HEK293 (cell line): ENCODE measurements at regions not wholly inside any gene's neighbourhood (a gene's known extent, or its start where the extent isn't known, plus 50 kb on each side); places are given as distances from the start of the nearest gene placed in this dataset.

Experiments used
- CTCF ChIA-PET: fragments of 350-600 bp; formaldehyde crosslinking; extraction: SDS; loops from one replicate; lab custom pipeline; 2021; ENCODE audit warnings: antibody characterized with exemption; lab: Yijun Ruan, JAX
- POLR2A ChIA-PET: fragments of 300-600 bp; formaldehyde crosslinking; extraction: SDS; loops from one replicate; lab custom pipeline; 2020; ENCODE audit warnings: antibody characterized with exemption, inconsistent platforms; lab: Yijun Ruan, JAX
- H3K27ac ChIP-seq: fragments of 200-500 bp; sonication (Bioruptor generic); 2 replicates; pipeline ENCODE4 v1.5.1; 2014; ENCODE audit warnings: low read depth, low read length, control low read depth, inconsistent platforms; ENCODE audit errors: extremely low read depth
- H3K36me3 ChIP-seq, 2 experiments: fragments of 200-500 bp in 1 of 2; sonication (Bioruptor generic) in 1 of 2; 1 replicate in 1 of 2; 2 replicates in 1 of 2; pipeline ENCODE4 v1.5.1; 2014 to 2017; ENCODE audit warnings: inconsistent platforms in 2 of 2, low read length in 2 of 2; ENCODE audit not compliant: control insufficient read depth in 2 of 2, insufficient read depth in 1 of 2
- H3K4me1 ChIP-seq: fragments of 200-500 bp; sonication (Bioruptor generic); 2 replicates; pipeline ENCODE4 v1.5.1; 2014; ENCODE audit warnings: mild to moderate bottlenecking, low read length, inconsistent platforms; ENCODE audit not compliant: control insufficient read depth, insufficient read depth
- H3K4me3 ChIP-seq: 2 replicates; pipeline ENCODE4 v1.5.1; 2011; ENCODE audit warnings: low read depth, mild to moderate bottlenecking, control low read depth, low read length, moderate library complexity
- H3K9me3 ChIP-seq: fragments of 200-500 bp; sonication (Bioruptor generic); 2 replicates; pipeline ENCODE4 v1.5.1; 2014; ENCODE audit warnings: low read depth, low read length, inconsistent platforms; ENCODE audit not compliant: control insufficient read depth, insufficient read depth
- KLF16 ChIP-seq: fragments of 450-650 bp; formaldehyde crosslinking; IDR thresholded peaks from 2 replicates; pipeline ENCODE4 v1.5.1; 2017; ENCODE audit warnings: missing biosample characterization, missing genetic modification characterization
- MEIS1 ChIP-seq: sonication (generic); formaldehyde crosslinking; IDR thresholded peaks from 2 replicates; pipeline ENCODE4 v1.8.1; 2022; ENCODE audit warnings: missing genetic modification reagents, mild to moderate bottlenecking, borderline replicate concordance
- MYNN ChIP-seq: fragments of 450-650 bp; formaldehyde crosslinking; IDR thresholded peaks from 2 replicates; pipeline ENCODE4 v1.5.1; 2016; ENCODE audit warnings: missing biosample characterization, missing genetic modification characterization, borderline replicate concordance
- ZBTB20 ChIP-seq: fragments of 450-650 bp; formaldehyde crosslinking; IDR thresholded peaks from 2 replicates; pipeline ENCODE4 v1.5.1; 2016; ENCODE audit warnings: missing biosample characterization, missing genetic modification characterization
- ZFP69B ChIP-seq: fragments of 450-650 bp; formaldehyde crosslinking; IDR thresholded peaks from 2 replicates; pipeline ENCODE4 v1.5.1; 2016; ENCODE audit warnings: missing biosample characterization, missing genetic modification characterization
- ZNF132 ChIP-seq: fragments of 450-650 bp; formaldehyde crosslinking; IDR thresholded peaks from 2 replicates; pipeline ENCODE4 v1.5.1; 2017; ENCODE audit warnings: missing biosample characterization, missing genetic modification characterization, borderline replicate concordance
- ZNF184 ChIP-seq: fragments of 450-650 bp; IDR thresholded peaks from 2 replicates; pipeline ENCODE4 v1.5.1; 2018; ENCODE audit warnings: missing biosample characterization, mild to moderate bottlenecking, missing genetic modification characterization
- ZNF416 ChIP-seq: fragments of 450-650 bp; formaldehyde crosslinking; IDR thresholded peaks from 2 replicates; pipeline ENCODE4 v1.5.1; 2016; ENCODE audit warnings: missing biosample characterization, missing genetic modification characterization
- ZNF426 ChIP-seq: fragments of 450-650 bp; formaldehyde crosslinking; IDR thresholded peaks from 2 replicates; pipeline ENCODE4 v1.5.1; 2017; ENCODE audit warnings: missing biosample characterization, missing genetic modification characterization, mild to moderate bottlenecking, inconsistent platforms, moderate library complexity
- ZNF501 ChIP-seq: fragments of 450-650 bp; formaldehyde crosslinking; IDR thresholded peaks from 2 replicates; pipeline ENCODE4 v1.5.1; 2016; ENCODE audit warnings: missing biosample characterization, missing genetic modification characterization
- ZNF555 ChIP-seq: fragments of 450-650 bp; formaldehyde crosslinking; conservative IDR thresholded peaks from 2 replicates; pipeline ENCODE4 v1.5.1; 2017; ENCODE audit warnings: missing biosample characterization, mild to moderate bottlenecking, missing genetic modification characterization, inconsistent platforms
- ZNF560 ChIP-seq: fragments of 450-650 bp; formaldehyde crosslinking; IDR thresholded peaks from 2 replicates; pipeline ENCODE4 v1.5.1; 2017; ENCODE audit warnings: missing biosample characterization, missing genetic modification characterization, borderline replicate concordance
- ZNF658 ChIP-seq: fragments of 450-650 bp; formaldehyde crosslinking; IDR thresholded peaks from 2 replicates; pipeline ENCODE4; 2016; ENCODE audit warnings: missing biosample characterization, missing genetic modification characterization
- ZNF660 ChIP-seq: fragments of 450-650 bp; IDR thresholded peaks from 2 replicates; pipeline ENCODE4 v1.5.1; 2018; ENCODE audit warnings: missing biosample characterization, mild to moderate bottlenecking, missing genetic modification characterization
- ZNF701 ChIP-seq: fragments of 450-650 bp; formaldehyde crosslinking; IDR thresholded peaks from 2 replicates; pipeline ENCODE4 v1.5.1; 2016; ENCODE audit warnings: missing biosample characterization, missing genetic modification characterization
- ZNF76 ChIP-seq: fragments of 450-650 bp; formaldehyde crosslinking; IDR thresholded peaks from 2 replicates; pipeline ENCODE4; 2016; ENCODE audit warnings: low read depth, missing biosample characterization, missing genetic modification characterization, borderline replicate concordance
- ZNF777 ChIP-seq: fragments of 450-650 bp; formaldehyde crosslinking; IDR thresholded peaks from 2 replicates; pipeline ENCODE4 v1.5.1; 2017; ENCODE audit warnings: missing biosample characterization, missing genetic modification characterization, borderline replicate concordance
- TF ChIP-seq, protein P1 (sequence below): sonication (generic); formaldehyde crosslinking; IDR thresholded peaks from 2 replicates; pipeline ENCODE4 v1.8.1; 2022; ENCODE audit warnings: mild to moderate bottlenecking, moderate library complexity, missing genetic modification reagents
- TF ChIP-seq, protein P2 (sequence below): fragments of 450-650 bp; formaldehyde crosslinking; IDR thresholded peaks from 2 replicates; pipeline ENCODE4; 2016; ENCODE audit warnings: missing biosample characterization, missing genetic modification characterization
- TF ChIP-seq, protein P3 (sequence below): fragments of 450-650 bp; formaldehyde crosslinking; IDR thresholded peaks from 2 replicates; pipeline ENCODE4 v1.5.1; 2016; ENCODE audit warnings: missing biosample characterization, missing genetic modification characterization
- TF ChIP-seq, protein P4 (sequence below): fragments of 450-650 bp; formaldehyde crosslinking; IDR thresholded peaks from 2 replicates; pipeline ENCODE4 v1.5.1; 2016; ENCODE audit warnings: missing biosample characterization, missing genetic modification characterization
- TF ChIP-seq, protein P5 (sequence below): fragments of 450-650 bp; formaldehyde crosslinking; IDR thresholded peaks from 2 replicates; pipeline ENCODE4 v1.5.1; 2016; ENCODE audit warnings: missing biosample characterization, missing genetic modification characterization
- TF ChIP-seq, protein P6 (sequence below): fragments of 450-650 bp; formaldehyde crosslinking; IDR thresholded peaks from 2 replicates; pipeline ENCODE4 v1.5.1; 2016; ENCODE audit warnings: missing biosample characterization, missing genetic modification characterization
- TF ChIP-seq, protein P7 (sequence below): fragments of 450-650 bp; formaldehyde crosslinking; IDR thresholded peaks from 2 replicates; pipeline ENCODE4 v1.5.1; 2016; ENCODE audit warnings: missing biosample characterization, missing genetic modification characterization

DNA sequence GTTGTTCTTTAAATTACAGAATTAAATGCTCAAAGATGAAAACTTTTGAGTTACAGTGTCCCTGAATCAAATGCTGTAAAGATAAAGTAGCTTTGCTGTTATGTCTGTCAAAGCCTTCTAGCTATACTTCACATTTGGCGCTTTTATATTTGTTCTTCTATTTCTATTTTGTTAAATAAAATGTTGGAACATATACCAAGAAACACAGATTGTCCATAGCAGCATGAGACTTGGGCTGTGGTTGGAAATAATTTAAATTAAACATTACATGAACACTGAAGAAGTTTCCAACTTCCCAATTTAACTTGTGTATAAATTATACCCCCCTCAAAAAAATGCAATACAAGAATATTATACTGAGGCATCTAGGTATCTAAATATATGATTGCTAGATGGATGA lies 249.8 kb downstream of the NR2F1-AS1 start:
- ChIA-PET POLR2A (no interaction called here), CTCF (no interaction called here)
- Histone ChIP-seq H3K4me1 (no peaks in the 10 kb centered on the region), H3K4me3 (no peak overlapping the region), H3K27ac (no peak overlapping the region), H3K9me3 (no peaks in the 10 kb centered on the region), H3K36me3 (no peaks in the 10 kb centered on the region)
- TF ChIP-seq, protein P1, sequence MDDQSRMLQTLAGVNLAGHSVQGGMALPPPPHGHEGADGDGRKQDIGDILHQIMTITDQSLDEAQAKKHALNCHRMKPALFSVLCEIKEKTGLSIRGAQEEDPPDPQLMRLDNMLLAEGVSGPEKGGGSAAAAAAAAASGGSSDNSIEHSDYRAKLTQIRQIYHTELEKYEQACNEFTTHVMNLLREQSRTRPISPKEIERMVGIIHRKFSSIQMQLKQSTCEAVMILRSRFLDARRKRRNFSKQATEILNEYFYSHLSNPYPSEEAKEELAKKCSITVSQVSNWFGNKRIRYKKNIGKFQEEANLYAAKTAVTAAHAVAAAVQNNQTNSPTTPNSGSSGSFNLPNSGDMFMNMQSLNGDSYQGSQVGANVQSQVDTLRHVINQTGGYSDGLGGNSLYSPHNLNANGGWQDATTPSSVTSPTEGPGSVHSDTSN (CRISPR knock-in tag) = no peak
- no peak for TF ChIP-seq ZNF658 (tag by site-specific recombination)
- TF ChIP-seq, protein P2, sequence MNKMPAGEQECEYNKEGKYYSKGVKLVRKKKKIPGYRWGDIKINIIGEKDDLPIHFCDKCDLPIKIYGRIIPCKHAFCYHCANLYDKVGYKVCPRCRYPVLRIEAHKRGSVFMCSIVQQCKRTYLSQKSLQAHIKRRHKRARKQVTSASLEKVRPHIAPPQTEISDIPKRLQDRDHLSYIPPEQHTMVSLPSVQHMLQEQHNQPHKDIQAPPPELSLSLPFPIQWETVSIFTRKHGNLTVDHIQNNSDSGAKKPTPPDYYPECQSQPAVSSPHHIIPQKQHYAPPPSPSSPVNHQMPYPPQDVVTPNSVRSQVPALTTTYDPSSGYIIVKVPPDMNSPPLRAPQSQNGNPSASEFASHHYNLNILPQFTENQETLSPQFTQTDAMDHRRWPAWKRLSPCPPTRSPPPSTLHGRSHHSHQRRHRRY (tag by site-specific recombination) = no peak
- TF ChIP-seq, protein P3, sequence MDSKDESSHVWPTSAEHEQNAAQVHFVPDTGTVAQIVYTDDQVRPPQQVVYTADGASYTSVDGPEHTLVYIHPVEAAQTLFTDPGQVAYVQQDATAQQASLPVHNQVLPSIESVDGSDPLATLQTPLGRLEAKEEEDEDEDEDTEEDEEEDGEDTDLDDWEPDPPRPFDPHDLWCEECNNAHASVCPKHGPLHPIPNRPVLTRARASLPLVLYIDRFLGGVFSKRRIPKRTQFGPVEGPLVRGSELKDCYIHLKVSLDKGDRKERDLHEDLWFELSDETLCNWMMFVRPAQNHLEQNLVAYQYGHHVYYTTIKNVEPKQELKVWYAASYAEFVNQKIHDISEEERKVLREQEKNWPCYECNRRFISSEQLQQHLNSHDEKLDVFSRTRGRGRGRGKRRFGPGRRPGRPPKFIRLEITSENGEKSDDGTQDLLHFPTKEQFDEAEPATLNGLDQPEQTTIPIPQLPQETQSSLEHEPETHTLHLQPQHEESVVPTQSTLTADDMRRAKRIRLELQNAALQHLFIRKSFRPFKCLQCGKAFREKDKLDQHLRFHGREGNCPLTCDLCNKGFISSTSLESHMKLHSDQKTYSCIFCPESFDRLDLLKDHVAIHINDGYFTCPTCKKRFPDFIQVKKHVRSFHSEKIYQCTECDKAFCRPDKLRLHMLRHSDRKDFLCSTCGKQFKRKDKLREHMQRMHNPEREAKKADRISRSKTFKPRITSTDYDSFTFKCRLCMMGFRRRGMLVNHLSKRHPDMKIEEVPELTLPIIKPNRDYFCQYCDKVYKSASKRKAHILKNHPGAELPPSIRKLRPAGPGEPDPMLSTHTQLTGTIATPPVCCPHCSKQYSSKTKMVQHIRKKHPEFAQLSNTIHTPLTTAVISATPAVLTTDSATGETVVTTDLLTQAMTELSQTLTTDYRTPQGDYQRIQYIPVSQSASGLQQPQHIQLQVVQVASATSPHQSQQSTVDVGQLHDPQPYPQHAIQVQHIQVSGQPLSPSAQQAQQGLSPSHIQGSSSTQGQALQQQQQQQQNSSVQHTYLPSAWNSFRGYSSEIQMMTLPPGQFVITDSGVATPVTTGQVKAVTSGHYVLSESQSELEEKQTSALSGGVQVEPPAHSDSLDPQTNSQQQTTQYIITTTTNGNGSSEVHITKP (tag by site-specific recombination) = no peak
- no peak for TF ChIP-seq KLF16 (tag by site-specific recombination)
- TF ChIP-seq ZNF660 (tag by site-specific recombination) = no peak
- TF ChIP-seq, protein P4, sequence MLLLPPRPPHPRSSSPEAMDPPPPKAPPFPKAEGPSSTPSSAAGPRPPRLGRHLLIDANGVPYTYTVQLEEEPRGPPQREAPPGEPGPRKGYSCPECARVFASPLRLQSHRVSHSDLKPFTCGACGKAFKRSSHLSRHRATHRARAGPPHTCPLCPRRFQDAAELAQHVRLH = no peak
- TF ChIP-seq, protein P5, sequence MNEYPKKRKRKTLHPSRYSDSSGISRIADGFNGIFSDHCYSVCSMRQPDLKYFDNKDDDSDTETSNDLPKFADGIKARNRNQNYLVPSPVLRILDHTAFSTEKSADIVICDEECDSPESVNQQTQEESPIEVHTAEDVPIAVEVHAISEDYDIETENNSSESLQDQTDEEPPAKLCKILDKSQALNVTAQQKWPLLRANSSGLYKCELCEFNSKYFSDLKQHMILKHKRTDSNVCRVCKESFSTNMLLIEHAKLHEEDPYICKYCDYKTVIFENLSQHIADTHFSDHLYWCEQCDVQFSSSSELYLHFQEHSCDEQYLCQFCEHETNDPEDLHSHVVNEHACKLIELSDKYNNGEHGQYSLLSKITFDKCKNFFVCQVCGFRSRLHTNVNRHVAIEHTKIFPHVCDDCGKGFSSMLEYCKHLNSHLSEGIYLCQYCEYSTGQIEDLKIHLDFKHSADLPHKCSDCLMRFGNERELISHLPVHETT (tag by site-specific recombination) = no peak
- TF ChIP-seq ZNF76 (tag by site-specific recombination) = no peak
- no peak for TF ChIP-seq ZNF777
- TF ChIP-seq MEIS1 (CRISPR knock-in tag) = no peak
- no peak for TF ChIP-seq ZNF184 (tag by site-specific recombination)

DNA sequence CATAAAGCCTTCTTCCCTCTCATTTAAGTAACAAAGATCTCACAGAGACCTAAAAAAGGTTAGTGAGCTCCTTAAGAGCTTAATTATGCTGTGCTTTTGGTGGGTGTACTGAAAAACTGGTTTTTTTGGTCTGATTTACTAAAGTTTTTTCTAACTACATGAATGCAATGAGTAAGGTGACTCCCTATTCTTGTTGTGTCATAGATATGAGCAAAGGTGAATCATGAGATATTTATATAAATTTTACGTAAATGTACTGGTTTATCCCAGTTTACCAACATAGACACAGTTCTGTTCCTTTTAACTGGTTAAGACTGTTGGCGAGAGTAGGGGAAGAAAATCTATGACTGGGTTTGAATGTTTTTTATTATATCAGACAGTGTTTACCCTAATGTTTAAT lies 250.5 kb downstream of the NR2F1-AS1 start:
- H3K9me3 ChIP-seq = no peaks in the 10 kb centered on the region
- POLR2A ChIA-PET = no interaction called here
- H3K27ac ChIP-seq = no peak overlapping the region
- H3K4me3 ChIP-seq = no peak overlapping the region
- CTCF ChIA-PET = no interaction called here
- no peaks in the 10 kb centered on the region for H3K4me1 ChIP-seq
- no peaks in the 10 kb centered on the region for H3K36me3 ChIP-seq
- no peak for TF ChIP-seq ZBTB20 (tag by site-specific recombination)
- TF ChIP-seq, protein P6, sequence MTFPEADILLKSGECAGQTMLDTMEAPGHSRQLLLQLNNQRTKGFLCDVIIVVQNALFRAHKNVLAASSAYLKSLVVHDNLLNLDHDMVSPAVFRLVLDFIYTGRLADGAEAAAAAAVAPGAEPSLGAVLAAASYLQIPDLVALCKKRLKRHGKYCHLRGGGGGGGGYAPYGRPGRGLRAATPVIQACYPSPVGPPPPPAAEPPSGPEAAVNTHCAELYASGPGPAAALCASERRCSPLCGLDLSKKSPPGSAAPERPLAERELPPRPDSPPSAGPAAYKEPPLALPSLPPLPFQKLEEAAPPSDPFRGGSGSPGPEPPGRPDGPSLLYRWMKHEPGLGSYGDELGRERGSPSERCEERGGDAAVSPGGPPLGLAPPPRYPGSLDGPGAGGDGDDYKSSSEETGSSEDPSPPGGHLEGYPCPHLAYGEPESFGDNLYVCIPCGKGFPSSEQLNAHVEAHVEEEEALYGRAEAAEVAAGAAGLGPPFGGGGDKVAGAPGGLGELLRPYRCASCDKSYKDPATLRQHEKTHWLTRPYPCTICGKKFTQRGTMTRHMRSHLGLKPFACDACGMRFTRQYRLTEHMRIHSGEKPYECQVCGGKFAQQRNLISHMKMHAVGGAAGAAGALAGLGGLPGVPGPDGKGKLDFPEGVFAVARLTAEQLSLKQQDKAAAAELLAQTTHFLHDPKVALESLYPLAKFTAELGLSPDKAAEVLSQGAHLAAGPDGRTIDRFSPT = no peak
- TF ChIP-seq ZNF560 (tag by site-specific recombination) = no peak
- TF ChIP-seq, protein P4 = no peak
- no peak for TF ChIP-seq ZNF555 (tag by site-specific recombination)
- TF ChIP-seq, protein P7, sequence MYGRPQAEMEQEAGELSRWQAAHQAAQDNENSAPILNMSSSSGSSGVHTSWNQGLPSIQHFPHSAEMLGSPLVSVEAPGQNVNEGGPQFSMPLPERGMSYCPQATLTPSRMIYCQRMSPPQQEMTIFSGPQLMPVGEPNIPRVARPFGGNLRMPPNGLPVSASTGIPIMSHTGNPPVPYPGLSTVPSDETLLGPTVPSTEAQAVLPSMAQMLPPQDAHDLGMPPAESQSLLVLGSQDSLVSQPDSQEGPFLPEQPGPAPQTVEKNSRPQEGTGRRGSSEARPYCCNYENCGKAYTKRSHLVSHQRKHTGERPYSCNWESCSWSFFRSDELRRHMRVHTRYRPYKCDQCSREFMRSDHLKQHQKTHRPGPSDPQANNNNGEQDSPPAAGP (tag by site-specific recombination) = no peak
- no peak for TF ChIP-seq ZFP69B
- no peak for TF ChIP-seq ZNF132
- no peak for TF ChIP-seq MYNN (tag by site-specific recombination)
- no peak for TF ChIP-seq ZNF501 (tag by site-specific recombination)
- TF ChIP-seq ZNF426 (tag by site-specific recombination) = no peak
- TF ChIP-seq ZNF416 (tag by site-specific recombination) = no peak
- no peak for TF ChIP-seq ZNF701 (tag by site-specific recombination)
